Lower lobe of right lung (tissue), 2 donors: ENCODE measurements at regions not wholly inside any gene's neighbourhood (a gene's known extent, or its start where the extent isn't known, plus 50 kb on each side); places are given as distances from the start of the nearest gene placed in this dataset.
"Not testable (repeated sequence)": the region's sequence is repeated elsewhere in the genome, so short reads cannot be mapped to it uniquely, and the experiment has no call there.

ENCODE experiments used
- ATAC-seq, 2 donors: fragments of 200-7000 bp; cut with Tn5 transposase; one replicate each; pipeline ENCODE4 v1.9.1; 2020 to 2022; ENCODE audit warnings: mild to moderate bottlenecking in 2 of 2, moderate library complexity in 2 of 2
- DNase-seq: peaks from one replicate; pipeline ENCODE4 v3.0.0-alpha.2; 2020
- H3K27ac ChIP-seq: fragments of 200-600 bp; one replicate; pipeline ENCODE4 v1.8.0; 2022
- H3K27me3 ChIP-seq: fragments of 200-600 bp; one replicate; pipeline ENCODE4 v1.8.0; 2022; ENCODE audit warnings: low read depth
- H3K36me3 ChIP-seq: fragments of 200-600 bp; one replicate; pipeline ENCODE4 v1.8.0; 2022; ENCODE audit warnings: mild to moderate bottlenecking
- H3K4me1 ChIP-seq: fragments of 200-600 bp; one replicate; pipeline ENCODE4 v1.8.0; 2022
- H3K4me3 ChIP-seq: fragments of 200-600 bp; one replicate; pipeline ENCODE4 v1.8.0; 2022; ENCODE audit warnings: mild to moderate bottlenecking
- H3K9me3 ChIP-seq: fragments of 200-600 bp; one replicate; pipeline ENCODE4 v1.8.0; 2022
- intact Hi-C: fragments of 100-400 bp; cut with DNase I; formaldehyde crosslinking; loops from one replicate; pipeline ENCODE4 v1.11.0; 2022
- TF ChIP-seq, protein P1 (sequence below): fragments of 200-600 bp; IDR thresholded peaks from one replicate; pipeline ENCODE4 v1.8.0; 2022; ENCODE audit warnings: antibody characterized with exemption, mild to moderate bottlenecking
- donor health status: DM: no; HTN: yes; CAD: no; lungs with severe emphysema.

GRCh38 chr4:186805020-186805820 lies 81.6 kb upstream of the FAT1 start:
- H3K27me3 ChIP-seq: no peaks in the 10 kb centered on the region
- ATAC-seq (no peak), DNase-seq (no peak)
- no peaks in the 10 kb centered on the region for H3K4me1 ChIP-seq
- H3K36me3 ChIP-seq: no peaks in the 10 kb centered on the region
- TF ChIP-seq, protein P1, sequence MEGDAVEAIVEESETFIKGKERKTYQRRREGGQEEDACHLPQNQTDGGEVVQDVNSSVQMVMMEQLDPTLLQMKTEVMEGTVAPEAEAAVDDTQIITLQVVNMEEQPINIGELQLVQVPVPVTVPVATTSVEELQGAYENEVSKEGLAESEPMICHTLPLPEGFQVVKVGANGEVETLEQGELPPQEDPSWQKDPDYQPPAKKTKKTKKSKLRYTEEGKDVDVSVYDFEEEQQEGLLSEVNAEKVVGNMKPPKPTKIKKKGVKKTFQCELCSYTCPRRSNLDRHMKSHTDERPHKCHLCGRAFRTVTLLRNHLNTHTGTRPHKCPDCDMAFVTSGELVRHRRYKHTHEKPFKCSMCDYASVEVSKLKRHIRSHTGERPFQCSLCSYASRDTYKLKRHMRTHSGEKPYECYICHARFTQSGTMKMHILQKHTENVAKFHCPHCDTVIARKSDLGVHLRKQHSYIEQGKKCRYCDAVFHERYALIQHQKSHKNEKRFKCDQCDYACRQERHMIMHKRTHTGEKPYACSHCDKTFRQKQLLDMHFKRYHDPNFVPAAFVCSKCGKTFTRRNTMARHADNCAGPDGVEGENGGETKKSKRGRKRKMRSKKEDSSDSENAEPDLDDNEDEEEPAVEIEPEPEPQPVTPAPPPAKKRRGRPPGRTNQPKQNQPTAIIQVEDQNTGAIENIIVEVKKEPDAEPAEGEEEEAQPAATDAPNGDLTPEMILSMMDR: no peak
- no peaks in the 10 kb centered on the region for H3K9me3 ChIP-seq
- intact Hi-C loops: no loop called here
- no peak overlapping the region for H3K4me3 ChIP-seq
- no peak overlapping the region for H3K27ac ChIP-seq

GRCh38 chr4:186805917-186806316 lies 82.3 kb upstream of the FAT1 start:
- ATAC-seq, DNase-seq, intact Hi-C loops, H3K36me3 ChIP-seq, H3K4me1 ChIP-seq, H3K27ac ChIP-seq, H3K9me3 ChIP-seq, H3K27me3 ChIP-seq, H3K4me3 ChIP-seq: not testable (repeated sequence)

DNA sequence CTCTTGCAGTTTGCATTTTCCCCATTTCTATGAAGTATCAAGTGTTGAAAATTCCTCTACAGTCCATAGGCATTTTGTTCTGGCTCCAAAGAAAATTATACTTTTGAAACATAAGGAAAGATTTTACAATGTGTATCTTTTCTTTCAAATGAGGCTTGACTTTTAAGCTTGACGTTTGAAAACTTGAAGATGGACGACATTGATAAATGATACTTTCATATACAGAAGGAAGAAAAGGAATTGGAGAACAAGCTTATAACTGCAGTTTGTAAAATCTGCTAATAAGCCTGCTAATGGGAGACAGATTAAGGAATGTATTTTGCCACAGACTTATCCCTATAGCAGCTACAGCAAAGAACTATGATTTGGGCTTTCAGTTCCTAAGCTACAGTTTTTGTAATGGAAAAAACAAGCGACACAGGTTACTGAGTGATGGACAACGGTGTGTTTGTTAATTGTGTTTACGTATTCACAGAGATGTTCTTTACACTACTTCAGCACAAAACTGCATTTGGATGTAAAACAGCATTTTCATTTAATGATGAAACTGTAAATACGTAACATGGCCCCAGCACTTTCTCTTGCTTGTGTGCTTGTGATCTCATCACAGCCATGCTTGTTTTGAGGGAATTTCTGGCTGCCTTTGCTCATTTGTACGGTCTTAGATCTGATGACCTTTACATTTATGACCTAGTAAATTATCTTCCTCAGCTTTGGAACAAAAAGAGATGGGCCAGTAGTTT lies 83.2 kb upstream of the FAT1 start:
- H3K36me3 ChIP-seq: no peaks in the 10 kb centered on the region
- DNase-seq (no peak), ATAC-seq (no peak)
- no peak overlapping the region for H3K4me3 ChIP-seq
- no peaks in the 10 kb centered on the region for H3K4me1 ChIP-seq
- H3K27ac ChIP-seq: no peak overlapping the region
- no peaks in the 10 kb centered on the region for H3K27me3 ChIP-seq
- H3K9me3 ChIP-seq: no peaks in the 10 kb centered on the region
- intact Hi-C loops: no loop called here
- TF ChIP-seq, protein P1: no peak

DNA sequence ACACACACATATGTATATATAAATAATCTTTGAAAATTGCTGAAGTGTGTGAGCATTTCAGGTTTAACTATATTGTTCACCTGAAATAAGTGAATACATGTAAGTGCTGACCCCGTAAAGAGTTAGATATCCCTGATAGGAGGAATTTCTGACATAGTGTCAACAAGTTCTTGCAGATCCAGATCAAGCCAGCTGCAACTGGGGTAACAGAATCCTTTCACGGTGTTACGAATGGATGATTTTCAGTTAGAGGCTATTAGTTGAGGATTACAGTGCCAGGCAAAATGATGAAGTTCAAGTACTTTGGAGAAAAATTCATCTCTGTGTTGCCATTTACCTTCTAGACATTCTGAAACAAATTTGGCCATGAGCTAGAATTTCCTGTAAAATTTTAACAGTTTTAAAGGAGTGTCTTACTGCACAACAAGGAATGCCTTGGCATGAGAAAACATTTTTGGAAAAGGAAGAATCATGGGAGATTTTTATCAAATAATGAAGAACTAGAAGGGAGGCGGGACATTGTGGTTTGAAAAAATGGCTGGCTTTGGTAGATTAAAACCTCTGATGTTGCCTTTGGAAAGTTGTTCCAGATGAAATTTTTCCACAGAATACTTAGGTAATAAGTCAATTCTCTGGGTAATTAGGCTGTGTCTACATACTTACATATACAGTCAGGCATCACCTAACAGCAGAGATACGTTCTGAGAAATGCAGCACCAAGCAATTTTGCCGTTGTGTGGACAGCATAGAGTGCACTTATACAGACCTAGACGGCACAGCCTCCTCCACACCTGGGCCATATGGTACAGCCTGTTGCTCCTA lies 84.4 kb upstream of the FAT1 start:
- ATAC-seq (no peak), DNase-seq (no peak)
- no peaks in the 10 kb centered on the region for H3K9me3 ChIP-seq
- intact Hi-C loops: no loop called here
- H3K27ac ChIP-seq: no peak overlapping the region
- no peaks in the 10 kb centered on the region for H3K36me3 ChIP-seq
- H3K27me3 ChIP-seq: no peaks in the 10 kb centered on the region
- TF ChIP-seq, protein P1: no peak
- no peaks in the 10 kb centered on the region for H3K4me1 ChIP-seq
- H3K4me3 ChIP-seq: no peak overlapping the region

DNA sequence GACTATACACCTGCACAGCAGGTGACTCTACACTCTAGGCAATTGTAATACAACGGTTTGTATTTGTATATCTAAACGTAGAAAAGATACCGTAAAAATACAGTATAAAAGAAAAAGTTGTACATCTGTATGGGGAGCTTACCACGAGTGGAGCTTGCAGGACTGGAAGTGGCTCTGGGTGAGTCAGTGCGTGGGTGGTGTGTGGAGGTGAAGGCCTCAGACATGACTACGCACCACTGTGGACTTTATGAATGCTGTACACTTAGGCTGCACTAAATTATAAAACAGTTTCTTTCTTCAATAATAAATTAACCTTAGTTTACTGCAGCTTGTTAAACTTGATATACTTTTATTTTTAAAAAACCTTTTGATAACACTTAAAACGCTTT lies 85.0 kb upstream of the FAT1 start:
- no peak for DNase-seq
- Histone ChIP-seq H3K4me3 (no peak overlapping the region), H3K9me3 (no peaks in the 10 kb centered on the region), H3K36me3 (no peaks in the 10 kb centered on the region), H3K4me1 (no peaks in the 10 kb centered on the region), H3K27me3 (no peaks in the 10 kb centered on the region), H3K27ac (no peak overlapping the region)
- TF ChIP-seq, protein P1: no peak
- intact Hi-C loops: no loop called here
- no peak for ATAC-seq
